GM18861 (cell line): ENCODE measurements at regions not wholly inside any gene's neighbourhood (a gene's known extent, or its start where the extent isn't known, plus 50 kb on each side); places are given as distances from the start of the nearest gene placed in this dataset.

Experiments used
- ATAC-seq: cut with Tn5 transposase; IDR thresholded peaks from one replicate; pipeline ENCODE4 v1.9.1; 2021; ENCODE audit not compliant: unreplicated experiment

DNA sequence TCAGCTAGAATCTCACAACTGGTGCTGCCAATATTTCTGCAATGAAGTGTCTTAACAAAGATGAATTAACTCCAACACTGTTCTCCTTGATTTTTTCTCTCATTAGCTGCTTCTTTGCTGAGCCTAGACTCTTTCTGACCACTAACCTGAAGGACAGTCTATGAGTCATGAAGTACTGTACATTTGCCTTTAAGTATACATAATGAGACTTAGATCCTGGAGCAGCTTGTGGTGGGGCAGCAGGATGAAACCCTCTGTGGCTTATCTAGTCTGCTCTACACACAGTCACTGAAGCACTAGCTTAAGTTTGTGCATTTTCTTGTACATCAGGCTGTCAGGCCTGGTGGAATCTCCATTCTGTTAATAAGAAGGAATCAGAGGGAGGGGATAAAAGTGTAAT is 307.4 kb upstream of the SMIM31 start:
- no peak for ATAC-seq

GRCh38 chr4:164461901-164462300 is 292.0 kb upstream of the SMIM31 start:
- no peak for ATAC-seq

- no peak for ATAC-seq
Observed at GRCh38 chr4:164462471-164462870, 291.5 kb upstream of the SMIM31 start.

DNA sequence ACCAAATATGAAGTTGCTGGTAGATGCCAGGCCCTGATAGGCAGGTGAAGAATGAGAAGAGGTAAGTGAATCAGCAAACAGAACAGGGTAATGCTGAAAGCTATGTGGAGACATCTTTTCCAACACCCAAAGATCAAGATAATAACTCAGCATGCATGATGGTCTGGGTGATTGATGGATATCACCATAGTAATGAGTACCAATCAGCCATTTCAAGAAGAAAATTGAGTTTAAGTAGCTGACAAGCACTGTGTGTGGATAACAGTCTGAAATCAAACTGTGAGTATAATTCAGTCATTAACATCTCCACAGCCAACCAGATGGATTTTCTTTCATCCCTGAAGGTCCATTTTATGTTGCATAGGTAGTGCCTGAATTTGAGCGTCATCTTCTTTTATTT is 289.6 kb upstream of the SMIM31 start:
- no peak for ATAC-seq

- ATAC-seq, result no peak
Observed at GRCh38 chr4:164467493-164467892, 286.4 kb upstream of the SMIM31 start.

DNA sequence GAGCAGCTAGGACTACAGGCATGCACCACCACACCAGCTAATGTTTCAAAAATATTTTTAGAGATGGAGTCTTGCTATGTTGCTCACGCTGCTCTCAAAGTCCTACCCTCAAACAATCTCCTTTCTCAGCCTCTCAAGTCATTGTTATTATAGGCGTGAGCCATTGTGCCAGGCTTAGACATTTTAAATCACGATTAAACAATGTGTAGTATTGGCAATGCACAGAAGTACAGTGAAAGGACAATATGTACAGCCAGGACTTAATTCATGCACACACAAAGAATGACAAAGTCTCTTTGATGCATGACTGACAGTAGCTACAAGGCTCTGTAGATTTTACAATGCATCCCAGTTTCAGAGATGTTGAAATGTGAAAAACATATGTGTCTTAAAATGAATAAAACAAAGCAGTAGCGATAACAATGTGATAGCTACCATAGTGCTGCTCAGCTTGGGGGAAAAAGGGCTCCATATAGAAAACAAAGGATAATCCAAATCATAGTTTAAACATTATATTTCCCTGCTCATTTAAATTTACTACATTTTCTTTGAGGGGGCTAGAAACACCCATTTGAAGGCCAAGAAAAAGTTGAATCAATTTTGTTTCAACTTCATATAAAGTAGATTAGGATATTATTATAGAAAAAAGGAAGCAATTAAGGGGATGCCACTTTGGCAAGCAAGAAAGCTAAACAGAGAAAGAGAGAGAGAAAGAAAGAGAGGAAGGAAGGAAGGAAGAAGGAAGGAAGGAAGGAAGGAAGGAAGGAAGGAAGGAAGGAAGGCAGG is 272.4 kb upstream of the SMIM31 start:
- ATAC-seq, result no peak

- no peak for ATAC-seq
Observed at GRCh38 chr4:164482092-164482404, 271.9 kb upstream of the SMIM31 start.

GRCh38 chr4:164482758-164483157 is 271.2 kb upstream of the SMIM31 start:
- no peak for ATAC-seq

GRCh38 chr4:164483711-164484110 is 270.2 kb upstream of the SMIM31 start:
- no peak for ATAC-seq

DNA sequence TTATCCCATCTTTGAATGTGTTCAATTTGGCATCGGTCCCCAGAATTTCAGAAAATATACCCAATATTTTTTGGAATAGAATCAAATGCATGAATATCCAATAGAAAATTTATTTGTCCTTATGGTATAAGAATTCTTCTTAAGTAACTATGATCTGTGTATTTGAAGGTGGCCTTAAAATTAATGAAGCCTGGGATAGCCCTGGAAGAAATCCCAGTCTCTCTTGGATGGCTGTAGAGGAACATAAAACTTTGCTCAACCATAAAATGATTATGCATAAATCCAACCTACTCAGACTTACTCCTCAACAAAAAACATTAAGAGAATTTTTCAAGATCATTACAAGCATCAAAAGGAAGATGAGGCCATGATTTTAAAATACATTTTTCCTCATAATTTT is 269.4 kb upstream of the SMIM31 start:
- no peak for ATAC-seq

GRCh38 chr4:164485136-164485535 is 268.8 kb upstream of the SMIM31 start:
- ATAC-seq, result no peak

- ATAC-seq, result no peak
Observed at GRCh38 chr4:164488114-164488513, 265.8 kb upstream of the SMIM31 start.

- ATAC-seq, result no peak
Observed at GRCh38 chr4:164501074-164501473, 252.9 kb upstream of the SMIM31 start.

GRCh38 chr4:164503874-164504273 is 250.1 kb upstream of the SMIM31 start:
- ATAC-seq, result no peak

GRCh38 chr4:164508097-164508496 is 245.8 kb upstream of the SMIM31 start:
- no peak for ATAC-seq

GRCh38 chr4:164508771-164509170 is 245.2 kb upstream of the SMIM31 start:
- no peak for ATAC-seq

DNA sequence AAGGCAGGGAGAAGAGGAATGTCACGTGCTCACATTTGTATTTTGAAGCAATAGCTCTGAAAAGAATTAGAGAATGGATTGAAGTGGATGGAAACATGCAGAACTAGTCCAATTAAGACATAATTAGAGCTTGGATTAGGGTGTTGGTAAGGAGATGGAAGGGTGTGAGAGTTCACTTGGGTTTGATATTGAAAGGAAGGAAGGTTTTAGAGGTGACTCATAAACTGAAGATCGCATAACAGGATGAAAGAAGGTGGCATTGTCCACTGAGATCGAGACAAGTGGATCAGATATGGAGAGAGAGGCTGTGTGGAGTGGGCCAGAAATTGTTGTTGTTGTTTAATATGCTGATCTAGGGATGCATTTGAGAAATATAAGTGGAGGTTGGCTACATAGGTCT is 244.0 kb upstream of the SMIM31 start:
- ATAC-seq, result no peak

DNA sequence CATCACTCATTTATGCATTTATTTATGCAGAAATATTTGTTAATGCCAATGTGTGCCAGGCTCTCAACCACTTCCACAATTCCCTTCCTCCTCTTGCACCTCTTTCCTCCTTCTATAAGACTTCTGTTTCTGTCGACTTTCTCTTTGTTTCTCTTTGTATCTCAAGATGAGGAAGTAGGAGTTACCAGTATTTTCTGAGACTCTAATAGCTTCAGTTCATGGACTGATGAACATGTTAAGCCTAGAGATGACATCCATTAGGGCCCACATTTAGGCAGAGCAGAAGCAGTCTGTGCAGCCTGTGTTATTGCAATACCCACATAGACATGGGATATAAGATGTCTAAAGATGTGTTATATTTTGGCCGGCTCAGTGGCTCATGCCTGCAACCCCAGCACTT is 241.8 kb upstream of the SMIM31 start:
- no peak for ATAC-seq

- no peak for ATAC-seq
Observed at GRCh38 chr4:164514765-164515164, 239.2 kb upstream of the SMIM31 start.

- no peak for ATAC-seq
Observed at GRCh38 chr4:164524789-164525188, 229.1 kb upstream of the SMIM31 start.

DNA sequence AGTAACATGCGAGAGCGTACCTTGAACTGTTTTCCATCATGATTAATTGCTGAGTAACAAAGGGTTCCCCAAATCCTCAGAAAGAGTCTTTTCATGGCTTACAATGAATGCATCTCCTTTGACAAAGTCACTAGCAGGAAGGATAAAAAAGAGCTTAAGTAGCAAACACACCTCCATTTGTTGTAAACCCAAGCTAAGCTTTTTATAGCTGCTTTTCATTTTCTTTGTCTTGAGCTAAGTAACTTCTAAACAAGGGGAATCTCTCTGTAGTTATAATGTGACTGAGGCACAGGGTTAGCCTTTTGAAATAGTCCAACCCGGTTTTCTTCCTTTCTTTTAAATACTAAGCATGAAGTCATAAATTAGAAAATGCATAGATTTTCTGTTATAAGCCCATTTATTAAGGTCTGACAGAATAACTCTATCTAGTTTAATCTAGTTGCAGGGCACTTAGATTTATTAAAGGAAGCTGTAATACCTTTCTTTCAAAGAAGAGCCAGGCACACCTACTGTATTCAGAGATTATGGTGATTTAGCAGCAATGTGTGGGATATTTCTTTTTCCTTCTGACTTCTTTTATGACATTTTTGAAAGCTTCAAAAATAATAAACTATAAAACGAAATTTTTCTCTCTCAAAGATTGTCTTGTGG is 226.9 kb upstream of the SMIM31 start:
- ATAC-seq, result no peak

DNA sequence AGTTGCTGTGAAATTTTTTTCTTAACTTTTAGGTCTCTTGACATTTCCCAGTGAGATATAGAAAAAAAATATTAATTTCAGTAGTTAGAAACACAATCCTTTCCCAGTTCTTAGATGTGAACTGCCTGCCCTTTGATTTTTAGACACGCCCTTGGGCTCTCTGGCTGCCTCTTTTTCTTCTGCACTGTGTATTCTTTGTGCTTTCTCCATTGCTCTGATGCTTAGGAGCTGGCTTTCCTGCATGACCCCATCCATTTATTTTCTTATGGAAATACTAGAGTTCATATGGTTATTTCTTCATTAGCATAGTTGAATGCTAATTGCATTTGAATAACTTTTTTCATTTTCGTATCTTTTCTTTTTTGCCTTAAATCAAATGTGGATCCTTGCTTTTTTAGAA is 224.9 kb upstream of the SMIM31 start:
- ATAC-seq, result no peak

DNA sequence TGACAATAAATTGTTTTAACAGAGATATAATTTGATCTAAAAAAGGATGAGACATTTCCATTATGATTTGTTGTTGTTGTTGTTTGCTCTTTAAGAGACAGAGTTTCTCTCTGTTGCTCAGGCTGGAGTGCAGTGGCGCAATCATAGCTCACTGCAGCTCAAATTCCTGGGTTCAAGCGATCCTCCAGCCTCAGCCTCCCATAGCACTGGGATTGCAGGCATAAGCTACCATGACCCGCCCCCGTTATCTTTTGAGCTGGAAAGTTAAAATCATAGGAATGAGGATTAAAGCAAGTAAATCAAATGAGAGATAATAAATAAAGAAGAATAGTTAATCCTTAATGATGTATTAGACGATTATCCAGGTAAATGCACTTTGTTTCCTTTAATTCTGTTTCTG is 224.4 kb upstream of the SMIM31 start:
- no peak for ATAC-seq
